Omental fat pad (tissue), 3 donors: ENCODE measurements at regions not wholly inside any gene's neighbourhood (a gene's known extent, or its start where the extent isn't known, plus 50 kb on each side); places are given as distances from the start of the nearest gene placed in this dataset.
"Not testable (repeated sequence)": the region's sequence is repeated elsewhere in the genome, so short reads cannot be mapped to it uniquely, and the experiment has no call there.

ENCODE experiments used
- ATAC-seq: fragments of 150-250 bp; one replicate; pipeline ENCODE4 v1.9.1; 2016; ENCODE audit warnings: mild to moderate bottlenecking, moderate library complexity; ENCODE audit not compliant: low FRiP score
- DNase-seq: peaks from one replicate; pipeline ENCODE4 v3.0.0-alpha.2; 2019; ENCODE audit warnings: low spot score
- TF ChIP-seq, protein P1 (sequence below), 3 donors: fragments of 450-650 bp; IDR thresholded peaks; one replicate each; pipeline ENCODE4 v1.5.1; 2016 to 2017; ENCODE audit warnings: antibody characterized with exemption in 3 of 3, mild to moderate bottlenecking in 3 of 3, moderate library complexity in 2 of 3

DNA sequence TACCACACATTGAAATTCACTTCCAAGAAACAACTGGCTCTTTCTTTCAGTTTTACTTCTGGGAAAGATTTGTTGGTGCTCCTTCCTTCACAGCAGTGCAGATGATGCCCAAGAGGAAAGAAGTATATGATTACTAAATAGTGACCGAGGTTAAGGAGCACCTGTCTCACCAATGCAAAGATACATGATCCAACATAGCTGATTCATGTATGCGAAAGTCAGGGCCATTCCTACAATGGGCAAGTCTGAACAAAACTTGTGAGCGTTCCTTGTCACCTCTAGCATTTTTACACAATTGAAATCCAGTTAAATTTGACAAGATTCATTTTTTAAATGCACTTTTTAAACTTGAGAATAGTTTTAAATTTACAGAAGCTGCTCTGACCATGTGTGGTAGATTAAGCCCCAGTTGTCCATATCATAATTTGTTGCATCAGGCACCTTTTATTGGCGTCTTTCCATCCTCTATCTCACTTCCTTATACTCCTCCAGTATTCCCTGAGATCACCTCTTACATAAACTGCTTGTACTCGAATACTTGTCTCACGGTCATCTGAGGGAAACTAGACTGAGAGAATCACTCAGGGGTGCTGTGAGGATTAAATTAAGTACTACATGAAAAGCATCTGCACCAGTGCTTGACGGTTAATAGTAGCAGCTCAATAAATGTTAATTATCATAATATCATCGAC lies 438.8 kb upstream of the CDH20 start:
- TF ChIP-seq, protein P1, sequence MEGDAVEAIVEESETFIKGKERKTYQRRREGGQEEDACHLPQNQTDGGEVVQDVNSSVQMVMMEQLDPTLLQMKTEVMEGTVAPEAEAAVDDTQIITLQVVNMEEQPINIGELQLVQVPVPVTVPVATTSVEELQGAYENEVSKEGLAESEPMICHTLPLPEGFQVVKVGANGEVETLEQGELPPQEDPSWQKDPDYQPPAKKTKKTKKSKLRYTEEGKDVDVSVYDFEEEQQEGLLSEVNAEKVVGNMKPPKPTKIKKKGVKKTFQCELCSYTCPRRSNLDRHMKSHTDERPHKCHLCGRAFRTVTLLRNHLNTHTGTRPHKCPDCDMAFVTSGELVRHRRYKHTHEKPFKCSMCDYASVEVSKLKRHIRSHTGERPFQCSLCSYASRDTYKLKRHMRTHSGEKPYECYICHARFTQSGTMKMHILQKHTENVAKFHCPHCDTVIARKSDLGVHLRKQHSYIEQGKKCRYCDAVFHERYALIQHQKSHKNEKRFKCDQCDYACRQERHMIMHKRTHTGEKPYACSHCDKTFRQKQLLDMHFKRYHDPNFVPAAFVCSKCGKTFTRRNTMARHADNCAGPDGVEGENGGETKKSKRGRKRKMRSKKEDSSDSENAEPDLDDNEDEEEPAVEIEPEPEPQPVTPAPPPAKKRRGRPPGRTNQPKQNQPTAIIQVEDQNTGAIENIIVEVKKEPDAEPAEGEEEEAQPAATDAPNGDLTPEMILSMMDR (IDR thresholded peaks at IDR 0.05), result no peak
- DNase-seq (no peak), ATAC-seq (no peak)

DNA sequence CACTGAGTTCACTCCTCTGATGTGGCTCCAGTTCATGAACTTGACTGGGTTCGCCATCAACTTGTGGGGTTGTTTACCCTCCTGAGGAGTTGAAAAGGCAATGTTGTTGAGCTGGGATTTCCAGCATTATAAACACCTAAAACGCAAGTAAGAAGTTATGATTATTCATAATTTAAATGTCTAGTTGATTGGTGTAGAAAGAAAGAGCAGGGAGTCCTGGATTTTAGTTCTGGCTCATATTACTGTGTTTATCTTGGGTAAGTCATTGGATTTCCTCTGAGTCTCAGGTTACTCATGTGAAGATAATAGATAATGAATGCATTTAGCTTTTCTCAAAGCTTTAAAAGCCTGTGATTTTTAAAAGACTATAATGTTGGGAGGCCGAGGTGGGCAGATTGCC lies 438.0 kb upstream of the CDH20 start:
- ATAC-seq (no peak), DNase-seq (no peak)
- TF ChIP-seq, protein P1 (IDR thresholded peaks at IDR 0.05), result no peak

DNA sequence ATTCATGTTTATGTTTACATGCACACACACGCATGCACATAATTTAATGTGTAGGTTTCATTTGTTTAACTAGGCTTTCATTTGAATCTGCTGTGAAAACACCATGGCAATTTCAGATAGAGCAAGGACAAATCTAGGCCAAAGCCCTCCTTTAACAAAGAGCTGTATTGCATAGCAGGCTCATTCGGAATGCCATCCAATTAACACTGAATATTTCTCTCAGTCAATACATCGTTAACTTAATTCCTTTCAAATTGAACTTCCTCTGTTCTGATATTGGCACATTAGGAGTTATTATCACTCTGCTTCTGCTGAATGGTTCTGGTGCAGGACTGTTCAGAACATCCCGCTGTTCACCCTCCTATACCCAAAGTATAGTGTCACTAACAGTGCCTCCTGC lies 435.1 kb upstream of the CDH20 start:
- TF ChIP-seq, protein P1 (IDR thresholded peaks at IDR 0.05), result no peak
- no peak for ATAC-seq
- DNase-seq, result no peak

DNA sequence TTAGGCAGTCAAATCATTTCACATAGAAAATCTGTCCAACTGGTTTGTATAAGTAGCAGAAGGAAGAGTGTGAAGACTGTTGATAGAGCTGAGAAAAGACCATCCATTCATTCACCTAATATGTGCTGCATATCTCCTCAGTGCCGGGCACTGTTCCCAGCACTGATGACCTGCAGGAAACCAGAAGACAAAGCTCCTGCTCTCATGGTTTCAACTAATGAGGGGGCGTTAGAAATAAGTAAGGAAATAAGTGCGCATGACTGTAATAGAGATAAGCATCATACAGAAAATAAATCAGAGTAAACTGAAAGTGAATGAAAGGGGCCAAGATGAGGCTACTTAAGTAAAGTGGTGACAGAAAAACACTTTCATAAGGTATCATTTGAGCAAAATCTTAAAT lies 427.5 kb upstream of the CDH20 start:
- DNase-seq (no peak), ATAC-seq (no peak)
- TF ChIP-seq, protein P1 (IDR thresholded peaks at IDR 0.05), result no peak

DNA sequence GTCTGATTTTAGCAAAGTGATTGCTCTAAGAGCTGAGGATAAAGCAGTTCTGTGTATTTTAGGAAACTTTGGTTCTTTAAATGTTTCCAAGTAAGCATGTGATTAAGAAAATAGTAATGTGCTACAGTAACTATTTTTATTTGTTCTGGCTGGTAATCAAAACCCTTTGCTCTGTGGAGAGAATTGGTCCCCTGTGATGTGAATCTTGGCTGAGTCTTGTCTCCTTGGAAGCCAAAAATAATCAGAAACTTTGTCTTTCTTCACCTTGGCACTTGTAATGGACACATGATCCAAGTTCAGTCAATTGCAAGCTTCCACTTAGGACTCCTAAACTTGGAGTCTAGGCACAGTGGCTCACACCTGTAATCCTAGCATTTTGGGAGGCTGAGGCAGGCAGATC lies 422.7 kb upstream of the CDH20 start:
- no peak for DNase-seq
- ATAC-seq, result no peak
- TF ChIP-seq, protein P1 (IDR thresholded peaks at IDR 0.05), result no peak

DNA sequence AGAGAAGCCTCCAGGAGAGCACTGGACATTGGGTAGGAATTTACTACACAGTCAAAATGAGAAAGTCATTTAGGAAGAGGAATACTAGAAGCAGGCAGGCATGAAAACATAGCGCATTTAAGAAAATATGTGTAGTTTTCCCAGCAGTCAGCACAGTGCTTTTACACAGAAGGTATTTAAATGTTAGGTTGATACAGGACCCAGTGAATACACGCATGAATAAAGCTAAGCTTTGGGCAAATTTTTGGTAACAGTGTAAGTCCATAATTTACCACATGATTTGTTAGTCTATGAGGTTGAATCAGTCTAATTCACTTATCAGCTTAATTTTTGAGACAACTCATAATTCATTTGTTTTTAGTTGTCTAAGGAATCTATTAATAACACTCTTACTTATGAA lies 421.7 kb upstream of the CDH20 start:
- no peak for DNase-seq
- TF ChIP-seq, protein P1 (IDR thresholded peaks at IDR 0.05), result no peak
- ATAC-seq, result no peak

DNA sequence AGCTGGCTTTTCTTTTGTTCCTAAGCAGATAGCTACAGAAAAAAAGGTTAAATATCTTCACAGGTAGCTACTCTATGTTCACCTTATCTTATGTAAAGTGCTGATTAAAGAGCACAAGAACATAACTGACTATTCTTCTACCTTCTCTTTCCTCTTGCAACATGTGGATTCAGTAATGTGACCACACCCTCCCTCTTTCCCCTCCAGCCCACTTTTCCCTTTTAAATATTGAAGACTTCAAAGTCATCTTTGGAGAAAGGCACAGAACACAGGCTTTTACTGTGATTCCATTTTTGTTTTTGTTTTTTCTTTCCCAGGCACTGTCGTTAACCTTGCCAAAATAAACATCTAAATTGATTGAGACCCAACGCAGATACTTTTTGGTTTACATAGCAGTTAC lies 418.1 kb upstream of the CDH20 start:
- ATAC-seq (no peak), DNase-seq (no peak)
- TF ChIP-seq, protein P1 (IDR thresholded peaks at IDR 0.05), result no peak

DNA sequence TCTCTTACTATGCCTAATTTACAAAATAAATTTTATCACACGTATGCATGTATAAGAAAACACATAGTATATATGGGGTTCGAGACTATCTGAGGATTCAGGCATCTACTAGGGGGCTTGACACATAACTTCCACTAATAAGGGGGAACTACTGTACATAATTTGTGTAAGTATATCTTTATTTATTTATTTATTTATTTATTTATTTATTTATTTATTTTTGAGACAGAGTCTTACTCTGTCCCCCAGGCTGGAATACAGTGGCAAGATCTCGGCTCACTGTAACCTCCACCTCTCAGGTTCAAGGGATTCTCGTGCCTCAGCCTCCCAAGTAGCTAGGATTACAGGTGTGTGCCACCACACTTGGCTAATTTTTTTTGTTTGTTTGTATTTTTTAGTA lies 414.4 kb upstream of the CDH20 start:
- DNase-seq, ATAC-seq: not testable (repeated sequence)
